CD14-positive monocyte (primary cell): ENCODE measurements at regions not wholly inside any gene's neighbourhood (a gene's known extent, or its start where the extent isn't known, plus 50 kb on each side); places are given as distances from the start of the nearest gene placed in this dataset.

ENCODE experiments used
- DNase-seq, 3 donors: peaks; one replicate each; pipeline ENCODE4 v3.0.0-alpha.2; 2011 to 2022
- H2AFZ ChIP-seq: 2 replicates; pipeline ENCODE4 v1.6.0; 2012; ENCODE audit warnings: mild to moderate bottlenecking, low read depth, low read length, inconsistent platforms; ENCODE audit not compliant: insufficient read depth, poor library complexity, severe bottlenecking
- H3K27ac ChIP-seq, 2 donors: 1 replicate in 1 of 2; 2 replicates in 1 of 2; pipeline ENCODE4 v1.5.1; 2012 to 2013; ENCODE audit warnings: low read length in 2 of 2, control low read depth in 1 of 2, inconsistent platforms in 1 of 2, low read depth in 1 of 2, mild to moderate bottlenecking in 1 of 2
- H3K27me3 ChIP-seq, 2 donors: one replicate each; pipeline versions ENCODE4 v1.6.0 to v1.6.1; 2011 to 2013; ENCODE audit warnings: low read length in 2 of 2; ENCODE audit not compliant: control insufficient read depth in 2 of 2, insufficient read depth in 2 of 2
- H3K36me3 ChIP-seq, 2 donors: replicated peaks in 1 of 2; 1 replicate in 1 of 2; 2 replicates in 1 of 2; pipeline versions ENCODE4 v1.5.1 to v1.6.1; 2012 to 2013; ENCODE audit warnings: low read length in 2 of 2, control low read depth in 1 of 2, inconsistent platforms in 1 of 2, mild to moderate bottlenecking in 1 of 2; ENCODE audit not compliant: insufficient read depth in 2 of 2, control insufficient read depth in 1 of 2
- H3K4me1 ChIP-seq, 2 donors: 1 replicate in 1 of 2; 2 replicates in 1 of 2; pipeline versions ENCODE4 v1.5.1 to v1.6.1; 2012 to 2013; ENCODE audit warnings: low read length in 2 of 2, control low read depth in 1 of 2, inconsistent platforms in 1 of 2, mild to moderate bottlenecking in 1 of 2, moderate library complexity in 1 of 2; ENCODE audit not compliant: insufficient read depth in 2 of 2, control insufficient read depth in 1 of 2
- H3K4me2 ChIP-seq: replicated peaks from 2 replicates; pipeline ENCODE3; 2012; ENCODE audit warnings: low read length, moderate library complexity, mild to moderate bottlenecking; ENCODE audit not compliant: poor library complexity, severe bottlenecking; ENCODE audit errors: extremely low read depth
- H3K4me3 ChIP-seq, 3 experiments: fragments of 200-600 bp in 1 of 3; sonication (generic) in 1 of 3; replicated peaks in 1 of 3; 1 replicate in 2 of 3; 2 replicates in 1 of 3; pipeline ENCODE4 v1.5.1; 2011 to 2013; ENCODE audit warnings: low read length in 3 of 3, mild to moderate bottlenecking in 3 of 3, control low read depth in 2 of 3, low read depth in 2 of 3, inconsistent platforms in 1 of 3, moderate library complexity in 1 of 3
- H3K79me2 ChIP-seq: 2 replicates; pipeline ENCODE4 v1.6.0; 2012; ENCODE audit warnings: mild to moderate bottlenecking, control low read depth, inconsistent platforms, low read length, moderate library complexity; ENCODE audit not compliant: insufficient read depth
- H3K9ac ChIP-seq: 2 replicates; pipeline ENCODE4 v1.6.0; 2017; ENCODE audit warnings: low read length, mild to moderate bottlenecking; ENCODE audit not compliant: insufficient read depth, poor library complexity, severe bottlenecking
- H3K9me3 ChIP-seq, 2 donors: replicated peaks in 1 of 2; 1 replicate in 1 of 2; 2 replicates in 1 of 2; pipeline versions ENCODE4 v1.5.1 to v1.6.1; 2012 to 2013; ENCODE audit warnings: low read length in 2 of 2, control low read depth in 1 of 2; ENCODE audit not compliant: control insufficient read depth in 1 of 2, insufficient read depth in 1 of 2
- H4K20me1 ChIP-seq: 2 replicates; pipeline ENCODE4 v1.6.0; 2012; ENCODE audit warnings: mild to moderate bottlenecking, low read length, control low read depth, moderate library complexity; ENCODE audit not compliant: insufficient read depth
- H3K27ac Mint-ChIP-seq, 7 donors: one replicate each; pipeline ENCODE4 v1.8.0; 2020; ENCODE audit warnings: mild to moderate bottlenecking in 7 of 7, mixed read lengths in 7 of 7, moderate library complexity in 6 of 7, inconsistent platforms in 2 of 7
- H3K27me3 Mint-ChIP-seq, 3 donors: one replicate each; pipeline ENCODE4 v1.8.0; 2021 to 2022; ENCODE audit warnings: low read depth in 3 of 3, mild to moderate bottlenecking in 3 of 3, mixed read lengths in 3 of 3, moderate library complexity in 3 of 3, inconsistent platforms in 1 of 3
- H3K36me3 Mint-ChIP-seq, 2 donors: one replicate each; pipeline ENCODE4 v1.8.0; 2020; ENCODE audit warnings: mixed read lengths in 2 of 2, inconsistent platforms in 1 of 2, mild to moderate bottlenecking in 1 of 2
- H3K4me1 Mint-ChIP-seq: one replicate; pipeline ENCODE4 v1.8.0; 2020; ENCODE audit warnings: mild to moderate bottlenecking, mixed read lengths
- H3K4me3 Mint-ChIP-seq, 2 donors: one replicate each; pipeline ENCODE4 v1.8.0; 2020; ENCODE audit warnings: mild to moderate bottlenecking in 2 of 2, mixed read lengths in 2 of 2, moderate library complexity in 1 of 2
- H3K9me3 Mint-ChIP-seq, 7 donors: one replicate each; pipeline ENCODE4 v1.8.0; 2020 to 2022; ENCODE audit warnings: mixed read lengths in 7 of 7, mild to moderate bottlenecking in 6 of 7, moderate library complexity in 6 of 7, inconsistent platforms in 2 of 7
- WGBS: methylation state at CpG from one replicate; pipeline ENCODE4 v1.1.5; 2013; ENCODE audit warnings: missing lambda C conversion rate; ENCODE audit not compliant: insufficient coverage; 5-methylcytosine and 5-hydroxymethylcytosine counted together
- intact Hi-C, 2 donors: fragments of 100-400 bp; cut with micrococcal nuclease; formaldehyde crosslinking; loops; one replicate each; pipeline versions ENCODE4 v1.15.0 to v1.15.1; 2023
- TF ChIP-seq, protein P1 (sequence below): fragments of 200-600 bp; IDR thresholded peaks from one replicate; pipeline ENCODE4 v1.8.0; 2022; ENCODE audit warnings: antibody characterized with exemption, mild to moderate bottlenecking

DNA sequence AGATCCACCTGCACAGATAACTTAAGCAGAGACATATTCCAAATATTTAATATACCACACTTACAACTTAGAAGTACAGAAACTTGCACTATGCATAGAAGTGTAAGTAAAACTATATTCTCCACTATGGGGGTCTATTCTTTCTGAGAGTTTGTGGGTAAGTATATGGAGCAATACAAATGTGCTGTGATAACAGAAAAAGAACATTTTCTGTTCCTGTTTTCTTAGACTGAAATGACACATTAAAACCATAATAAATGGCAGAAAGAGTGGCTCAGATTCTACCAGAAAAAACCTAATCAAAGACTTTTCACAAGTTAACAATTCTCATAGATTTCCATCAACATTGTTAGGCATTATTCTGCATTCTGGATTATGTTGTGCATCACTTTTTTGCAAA is 96.6 kb upstream of the WNT7A start:
- DNase-seq, result no peak
- Histone ChIP-seq H2AFZ (no peak overlapping the region), H3K9ac (no peak overlapping the region), H3K4me1 (no peaks in the 10 kb centered on the region), H3K27me3 (no peaks in the 10 kb centered on the region), H4K20me1 (no peaks in the 10 kb centered on the region), H3K36me3 (no peaks in the 10 kb centered on the region), H3K4me3 (no peak overlapping the region), H3K27ac (no peak overlapping the region), H3K9me3 (peaks cover 9 to 30% of the 10 kb centered on the region in 2 donors), H3K79me2 (no peaks in the 10 kb centered on the region), H3K4me2 (no peak overlapping the region)
- no peak overlapping the region for H3K4me3 Mint-ChIP-seq
- H3K27ac Mint-ChIP-seq, result no peak overlapping the region
- H3K27me3 Mint-ChIP-seq, result peaks cover 0 to 4% (median 2%) of the 10 kb centered on the region in 3 donors
- no peaks in the 10 kb centered on the region for H3K36me3 Mint-ChIP-seq
- intact Hi-C loops, result no loop called here
- no peaks in the 10 kb centered on the region for H3K4me1 Mint-ChIP-seq
- H3K9me3 Mint-ChIP-seq, result peaks cover 18 to 42% (median 30%) of the 10 kb centered on the region in 7 donors
- TF ChIP-seq, protein P1, sequence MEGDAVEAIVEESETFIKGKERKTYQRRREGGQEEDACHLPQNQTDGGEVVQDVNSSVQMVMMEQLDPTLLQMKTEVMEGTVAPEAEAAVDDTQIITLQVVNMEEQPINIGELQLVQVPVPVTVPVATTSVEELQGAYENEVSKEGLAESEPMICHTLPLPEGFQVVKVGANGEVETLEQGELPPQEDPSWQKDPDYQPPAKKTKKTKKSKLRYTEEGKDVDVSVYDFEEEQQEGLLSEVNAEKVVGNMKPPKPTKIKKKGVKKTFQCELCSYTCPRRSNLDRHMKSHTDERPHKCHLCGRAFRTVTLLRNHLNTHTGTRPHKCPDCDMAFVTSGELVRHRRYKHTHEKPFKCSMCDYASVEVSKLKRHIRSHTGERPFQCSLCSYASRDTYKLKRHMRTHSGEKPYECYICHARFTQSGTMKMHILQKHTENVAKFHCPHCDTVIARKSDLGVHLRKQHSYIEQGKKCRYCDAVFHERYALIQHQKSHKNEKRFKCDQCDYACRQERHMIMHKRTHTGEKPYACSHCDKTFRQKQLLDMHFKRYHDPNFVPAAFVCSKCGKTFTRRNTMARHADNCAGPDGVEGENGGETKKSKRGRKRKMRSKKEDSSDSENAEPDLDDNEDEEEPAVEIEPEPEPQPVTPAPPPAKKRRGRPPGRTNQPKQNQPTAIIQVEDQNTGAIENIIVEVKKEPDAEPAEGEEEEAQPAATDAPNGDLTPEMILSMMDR, result no peak

DNA sequence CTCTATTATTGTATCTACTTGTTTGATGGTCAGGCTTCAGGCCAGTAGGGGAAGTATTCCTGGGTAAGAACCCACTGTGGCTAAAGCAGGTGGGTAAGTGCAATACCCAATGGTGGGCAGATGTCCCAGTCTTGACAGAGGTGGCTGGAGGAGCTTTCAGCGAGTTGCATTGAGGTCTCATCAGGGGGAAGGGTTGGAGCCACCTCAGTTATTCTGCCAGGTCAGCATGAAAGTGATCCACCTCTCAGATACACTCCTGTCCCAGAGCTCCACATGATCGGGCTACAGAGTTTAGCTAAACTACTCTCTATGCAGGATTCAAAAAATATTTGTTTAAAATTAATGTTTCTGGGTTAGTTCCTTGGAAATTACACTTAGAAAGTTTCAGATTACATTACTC is 95.8 kb upstream of the WNT7A start:
- Mint-ChIP-seq H3K4me3 (no peak overlapping the region), H3K36me3 (no peaks in the 10 kb centered on the region), H3K27ac (no peak overlapping the region), H3K27me3 (peaks cover 0 to 4% (median 2%) of the 10 kb centered on the region in 3 donors), H3K9me3 (peaks cover 18 to 42% (median 30%) of the 10 kb centered on the region in 7 donors), H3K4me1 (no peaks in the 10 kb centered on the region)
- Histone ChIP-seq H3K4me2 (no peak overlapping the region), H3K4me1 (no peaks in the 10 kb centered on the region), H4K20me1 (no peaks in the 10 kb centered on the region), H3K9me3 (peaks cover 9 to 35% of the 10 kb centered on the region in 2 donors), H3K79me2 (no peaks in the 10 kb centered on the region), H3K9ac (no peak overlapping the region), H3K36me3 (no peaks in the 10 kb centered on the region), H3K27me3 (no peaks in the 10 kb centered on the region), H3K4me3 (no peak overlapping the region), H2AFZ (no peak overlapping the region), H3K27ac (no peak overlapping the region)
- WGBS, result no CpG with 5 or more reads among the region's 2 CpGs
- no peak for DNase-seq
- TF ChIP-seq, protein P1, result no peak
- intact Hi-C loops, result no loop called here
